Astrocyte (in vitro differentiated cells and primary cell): ENCODE measurements at regions not wholly inside any gene's neighbourhood (a gene's known extent, or its start where the extent isn't known, plus 50 kb on each side); places are given as distances from the start of the nearest gene placed in this dataset.

ENCODE experiments used
- DNase-seq: peaks from one replicate; pipeline ENCODE4 v3.0.0-alpha.2; 2010; ENCODE audit warnings: low read depth
- FAIRE-seq: peaks from 2 replicates; lab custom pipeline; 2011; peaks lifted over from hg19 to GRCh38; lab: Jason Lieb, UNC
- H2AFZ ChIP-seq: 2 replicates; pipeline ENCODE4 v1.6.0; 2012; ENCODE audit warnings: low read depth, low read length, inconsistent platforms
- H3K27ac ChIP-seq: 2 replicates; pipeline ENCODE4 v1.5.1; 2011; ENCODE audit warnings: low read depth, low read length, inconsistent platforms
- H3K27me3 ChIP-seq: 2 replicates; pipeline ENCODE4 v1.6.0; 2011; ENCODE audit warnings: low read length, inconsistent platforms; ENCODE audit not compliant: insufficient read depth
- H3K36me3 ChIP-seq: 2 replicates; pipeline ENCODE4 v1.5.1; 2011; ENCODE audit warnings: low read length, inconsistent platforms; ENCODE audit not compliant: insufficient read depth
- H3K4me1 ChIP-seq: 2 replicates; pipeline ENCODE4 v1.5.1; 2011; ENCODE audit warnings: low read length, inconsistent platforms; ENCODE audit not compliant: insufficient read depth
- H3K4me2 ChIP-seq: 2 replicates; pipeline ENCODE4 v1.6.0; 2012; ENCODE audit warnings: low read length, inconsistent platforms
- H3K4me3 ChIP-seq: 2 replicates; pipeline ENCODE4 v1.5.1; 2011; ENCODE audit warnings: low read depth, mild to moderate bottlenecking, low read length, inconsistent platforms; ENCODE audit not compliant: insufficient read depth
- H3K79me2 ChIP-seq: 2 replicates; pipeline ENCODE4 v1.6.0; 2012; ENCODE audit warnings: mild to moderate bottlenecking, low read length, inconsistent platforms; ENCODE audit not compliant: insufficient read depth
- H3K9ac ChIP-seq: 2 replicates; pipeline ENCODE4 v1.6.0; 2012; ENCODE audit warnings: mild to moderate bottlenecking, low read length, inconsistent platforms
- H3K9me3 ChIP-seq: 2 replicates; pipeline ENCODE4 v1.5.1; 2012; ENCODE audit warnings: low read depth, mild to moderate bottlenecking, low read length, inconsistent platforms; ENCODE audit not compliant: insufficient read depth
- H4K20me1 ChIP-seq: 2 replicates; pipeline ENCODE4 v1.6.0; 2012; ENCODE audit warnings: low read length, inconsistent platforms; ENCODE audit not compliant: insufficient read depth
- H3K27ac Mint-ChIP-seq: one replicate; pipeline ENCODE4 v1.8.0; 2021; ENCODE audit warnings: mild to moderate bottlenecking, mixed read lengths; ENCODE audit not compliant: unreplicated experiment
- H3K27me3 Mint-ChIP-seq: one replicate; pipeline ENCODE4 v1.8.0; 2021; ENCODE audit warnings: low read depth, mixed read lengths; ENCODE audit not compliant: unreplicated experiment
- H3K36me3 Mint-ChIP-seq: one replicate; pipeline ENCODE4 v1.8.0; 2021; ENCODE audit warnings: low read depth, mixed read lengths; ENCODE audit not compliant: unreplicated experiment
- H3K4me1 Mint-ChIP-seq: one replicate; pipeline ENCODE4 v1.8.0; 2021; ENCODE audit warnings: low read depth, mixed read lengths; ENCODE audit not compliant: unreplicated experiment
- H3K4me3 Mint-ChIP-seq: one replicate; pipeline ENCODE4 v1.8.0; 2021; ENCODE audit warnings: mild to moderate bottlenecking, moderate library complexity, mixed read lengths; ENCODE audit not compliant: unreplicated experiment
- H3K9me3 Mint-ChIP-seq: one replicate; pipeline ENCODE4 v1.8.0; 2021; ENCODE audit warnings: mild to moderate bottlenecking, mixed read lengths; ENCODE audit not compliant: unreplicated experiment
- EZH2 ChIP-seq: IDR thresholded peaks from 2 replicates; pipeline ENCODE4 v1.6.1; 2012; ENCODE audit warnings: mild to moderate bottlenecking, low read length, inconsistent platforms; ENCODE audit not compliant: insufficient read depth
- TF ChIP-seq, protein P1 (sequence below): IDR thresholded peaks from 2 replicates; pipeline ENCODE4 v1.5.1; 2011; ENCODE audit warnings: low read depth, mild to moderate bottlenecking, inconsistent platforms, low read length, moderate library complexity; ENCODE audit not compliant: insufficient read depth

GRCh38 chr10:129335396-129335795 lies 131.6 kb upstream of the MGMT start:
- no peak for TF ChIP-seq EZH2
- TF ChIP-seq, protein P1, sequence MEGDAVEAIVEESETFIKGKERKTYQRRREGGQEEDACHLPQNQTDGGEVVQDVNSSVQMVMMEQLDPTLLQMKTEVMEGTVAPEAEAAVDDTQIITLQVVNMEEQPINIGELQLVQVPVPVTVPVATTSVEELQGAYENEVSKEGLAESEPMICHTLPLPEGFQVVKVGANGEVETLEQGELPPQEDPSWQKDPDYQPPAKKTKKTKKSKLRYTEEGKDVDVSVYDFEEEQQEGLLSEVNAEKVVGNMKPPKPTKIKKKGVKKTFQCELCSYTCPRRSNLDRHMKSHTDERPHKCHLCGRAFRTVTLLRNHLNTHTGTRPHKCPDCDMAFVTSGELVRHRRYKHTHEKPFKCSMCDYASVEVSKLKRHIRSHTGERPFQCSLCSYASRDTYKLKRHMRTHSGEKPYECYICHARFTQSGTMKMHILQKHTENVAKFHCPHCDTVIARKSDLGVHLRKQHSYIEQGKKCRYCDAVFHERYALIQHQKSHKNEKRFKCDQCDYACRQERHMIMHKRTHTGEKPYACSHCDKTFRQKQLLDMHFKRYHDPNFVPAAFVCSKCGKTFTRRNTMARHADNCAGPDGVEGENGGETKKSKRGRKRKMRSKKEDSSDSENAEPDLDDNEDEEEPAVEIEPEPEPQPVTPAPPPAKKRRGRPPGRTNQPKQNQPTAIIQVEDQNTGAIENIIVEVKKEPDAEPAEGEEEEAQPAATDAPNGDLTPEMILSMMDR, result no peak
- H3K79me2 ChIP-seq, result no peaks in the 10 kb centered on the region
- no peaks in the 10 kb centered on the region for H3K4me1 ChIP-seq
- H3K36me3 ChIP-seq, result no peaks in the 10 kb centered on the region
- no peaks in the 10 kb centered on the region for H4K20me1 ChIP-seq
- DNase-seq (no peak), FAIRE-seq (no peak)
- no peaks in the 10 kb centered on the region for H3K27me3 ChIP-seq
- no peak overlapping the region for H3K27ac ChIP-seq
- H3K9ac ChIP-seq, result no peak overlapping the region
- no peak overlapping the region for H3K4me3 Mint-ChIP-seq
- peaks cover 19% of the 10 kb centered on the region for H3K27me3 Mint-ChIP-seq
- no peak overlapping the region for H3K4me3 ChIP-seq
- no peaks in the 10 kb centered on the region for H3K36me3 Mint-ChIP-seq
- H3K9me3 ChIP-seq, result peaks cover 7% of the 10 kb centered on the region
- no peak overlapping the region for H2AFZ ChIP-seq
- no peaks in the 10 kb centered on the region for H3K4me1 Mint-ChIP-seq
- no peaks in the 10 kb centered on the region for H3K9me3 Mint-ChIP-seq
- no peak overlapping the region for H3K4me2 ChIP-seq
- H3K27ac Mint-ChIP-seq, result no peak overlapping the region

GRCh38 chr10:129335942-129336341 lies 131.1 kb upstream of the MGMT start:
- H3K27me3 ChIP-seq, result no peaks in the 10 kb centered on the region
- no peak for FAIRE-seq
- no peak overlapping the region for H3K4me3 ChIP-seq
- no peak overlapping the region for H3K27ac Mint-ChIP-seq
- no peak overlapping the region for H3K9ac ChIP-seq
- no peaks in the 10 kb centered on the region for H3K36me3 ChIP-seq
- no peak for DNase-seq
- no peaks in the 10 kb centered on the region for H4K20me1 ChIP-seq
- peaks cover 18% of the 10 kb centered on the region for H3K27me3 Mint-ChIP-seq
- H3K9me3 Mint-ChIP-seq, result no peaks in the 10 kb centered on the region
- H3K27ac ChIP-seq, result no peak overlapping the region
- no peak for TF ChIP-seq EZH2
- TF ChIP-seq, protein P1, result no peak
- peaks cover 7% of the 10 kb centered on the region for H3K9me3 ChIP-seq
- no peaks in the 10 kb centered on the region for H3K79me2 ChIP-seq
- no peaks in the 10 kb centered on the region for H3K36me3 Mint-ChIP-seq
- H3K4me1 ChIP-seq, result no peaks in the 10 kb centered on the region
- no peak overlapping the region for H2AFZ ChIP-seq
- no peak overlapping the region for H3K4me3 Mint-ChIP-seq
- no peak overlapping the region for H3K4me2 ChIP-seq
- no peaks in the 10 kb centered on the region for H3K4me1 Mint-ChIP-seq

GRCh38 chr10:129339191-129339590 lies 127.8 kb upstream of the MGMT start:
- no peak overlapping the region for H2AFZ ChIP-seq
- Mint-ChIP-seq H3K4me3 (no peak overlapping the region), H3K9me3 (no peaks in the 10 kb centered on the region), H3K27ac (no peak overlapping the region), H3K36me3 (no peaks in the 10 kb centered on the region), H3K27me3 (peaks cover 25% of the 10 kb centered on the region), H3K4me1 (no peaks in the 10 kb centered on the region)
- H3K4me3 ChIP-seq, result no peak overlapping the region
- H3K4me2 ChIP-seq, result no peak overlapping the region
- H3K9me3 ChIP-seq, result peaks cover 3% of the 10 kb centered on the region
- H3K27me3 ChIP-seq, result no peaks in the 10 kb centered on the region
- no peaks in the 10 kb centered on the region for H4K20me1 ChIP-seq
- H3K36me3 ChIP-seq, result no peaks in the 10 kb centered on the region
- no peaks in the 10 kb centered on the region for H3K4me1 ChIP-seq
- H3K79me2 ChIP-seq, result no peaks in the 10 kb centered on the region
- H3K9ac ChIP-seq, result no peak overlapping the region
- no peak overlapping the region for H3K27ac ChIP-seq
- TF ChIP-seq EZH2, result no peak
- TF ChIP-seq, protein P1, result no peak
- FAIRE-seq (no peak), DNase-seq (no peak)
